K562 (cell line): ENCODE measurements at regions not wholly inside any gene's neighbourhood (a gene's known extent, or its start where the extent isn't known, plus 50 kb on each side); places are given as distances from the start of the nearest gene placed in this dataset.

Experiments
- ESRRA ChIP-seq: fragments of 450-650 bp; IDR thresholded peaks from 2 replicates; pipeline ENCODE4 v1.6.1; 2014; ENCODE audit warnings: low read depth, mild to moderate bottlenecking, moderate library complexity, borderline replicate concordance
- SRSF3 ChIP-seq: fragments of 200-400 bp; formaldehyde crosslinking; IDR thresholded peaks from 2 replicates; pipeline ENCODE4 v1.6.1; 2016; ENCODE audit warnings: mild to moderate bottlenecking, low read length, moderate library complexity; ENCODE audit not compliant: insufficient read depth
- ZBTB7A ChIP-seq: IDR thresholded peaks from 2 replicates; pipeline ENCODE4 v1.6.1; 2011; ENCODE audit warnings: low read depth, mild to moderate bottlenecking, low read length, moderate library complexity, borderline replicate concordance; ENCODE audit not compliant: control insufficient read depth
- ZNF407 ChIP-seq: fragments of 450-650 bp; IDR thresholded peaks from 2 replicates; pipeline ENCODE4 v1.6.1; 2016; ENCODE audit warnings: low read depth
- ZNF589 ChIP-seq: fragments of 200-800 bp; sonication (Bioruptor generic); IDR thresholded peaks from 2 replicates; pipeline ENCODE4 v1.6.1; 2016; ENCODE audit warnings: low read depth, missing genetic modification characterization, missing compliant biosample characterization

GRCh38 chr7:9013940-9014339 lies 580.5 kb downstream of the NXPH1 start (continued):
- no peak for TF ChIP-seq ZNF407
- TF ChIP-seq ESRRA = no peak
- TF ChIP-seq ZNF589 (CRISPR knock-in tag) = no peak
- no peak for TF ChIP-seq ZBTB7A
- no peak for TF ChIP-seq SRSF3
- TF ChIP-seq, all 486 proteins: peak for 0
